Activated CD8-positive, alpha-beta memory T cell treated with anti-CD3 and anti-CD28 coated beads for 36 hours (primary cell): ENCODE measurements at regions not wholly inside any gene's neighbourhood (a gene's known extent, or its start where the extent isn't known, plus 50 kb on each side); places are given as distances from the start of the nearest gene placed in this dataset.

Source experiments
- CTCF ChIA-PET: fragments of 350-600 bp; sonication (Branson Sonifier 250); formaldehyde crosslinking; loops from one replicate; lab custom pipeline; 2021; ENCODE audit warnings: antibody characterized with exemption; lab: Charles Lee
- POLR2A ChIA-PET: fragments of 350-600 bp; sonication (Branson Sonifier 250); formaldehyde crosslinking; loops from one replicate; lab custom pipeline; 2021; ENCODE audit warnings: antibody characterized with exemption; lab: Charles Lee

GRCh38 chr4:165662341-165662740 is 210.7 kb upstream of the TLL1 start:
- ChIA-PET CTCF (no interaction called here), POLR2A (no interaction called here)

DNA sequence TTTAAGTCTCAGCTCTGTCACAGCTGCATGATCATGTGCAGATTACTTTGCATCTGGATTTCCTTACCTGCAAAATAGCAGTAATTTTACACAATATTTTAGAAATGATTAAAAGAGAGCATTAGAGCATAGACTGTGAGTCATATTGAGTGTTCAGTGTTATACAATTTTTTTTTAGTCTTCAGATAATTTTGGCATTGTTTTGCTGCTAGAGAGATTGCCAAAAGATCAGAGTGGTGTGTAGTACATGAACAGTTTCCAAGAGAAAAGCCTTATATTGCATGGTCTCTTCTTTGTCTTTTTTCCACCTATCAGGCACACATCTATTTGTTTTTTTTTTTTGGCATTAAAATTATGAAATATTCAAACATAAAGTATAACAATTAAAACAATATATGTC is 209.6 kb upstream of the TLL1 start:
- ChIA-PET POLR2A (no interaction called here), CTCF (no interaction called here)

GRCh38 chr4:165666836-165667235 is 206.2 kb upstream of the TLL1 start:
- ChIA-PET POLR2A (no interaction called here), CTCF (no interaction called here)

- CTCF ChIA-PET: no interaction called here
- POLR2A ChIA-PET: no interaction called here
These were observed 205.1 kb upstream of the TLL1 start for GRCh38 chr4:165667969-165668368.

DNA sequence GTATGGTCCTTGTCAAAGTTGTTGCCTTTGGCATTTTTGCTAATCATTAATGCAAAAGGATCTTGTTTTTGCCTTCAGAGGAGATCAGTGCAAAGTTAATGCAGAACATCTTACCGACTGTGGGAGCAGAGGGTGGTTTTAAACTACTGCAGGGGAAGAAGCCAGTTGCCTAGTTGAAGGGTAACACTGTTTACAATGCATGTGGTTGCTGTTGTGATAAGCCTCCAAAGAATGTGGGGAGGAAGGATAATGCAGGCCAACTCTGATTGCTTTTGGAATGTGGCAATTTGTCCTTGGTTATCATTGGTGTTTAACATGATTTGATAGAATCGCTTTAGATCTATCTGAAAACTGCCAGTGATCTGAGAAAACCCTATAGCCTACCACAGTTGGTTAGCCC is 204.3 kb upstream of the TLL1 start:
- ChIA-PET POLR2A (no interaction called here), CTCF (no interaction called here)

GRCh38 chr4:165677081-165677480 is 196.0 kb upstream of the TLL1 start:
- POLR2A ChIA-PET: no interaction called here
- CTCF ChIA-PET: no interaction called here

GRCh38 chr4:165678236-165678935 is 194.7 kb upstream of the TLL1 start:
- POLR2A ChIA-PET: no interaction called here
- CTCF ChIA-PET: no interaction called here

DNA sequence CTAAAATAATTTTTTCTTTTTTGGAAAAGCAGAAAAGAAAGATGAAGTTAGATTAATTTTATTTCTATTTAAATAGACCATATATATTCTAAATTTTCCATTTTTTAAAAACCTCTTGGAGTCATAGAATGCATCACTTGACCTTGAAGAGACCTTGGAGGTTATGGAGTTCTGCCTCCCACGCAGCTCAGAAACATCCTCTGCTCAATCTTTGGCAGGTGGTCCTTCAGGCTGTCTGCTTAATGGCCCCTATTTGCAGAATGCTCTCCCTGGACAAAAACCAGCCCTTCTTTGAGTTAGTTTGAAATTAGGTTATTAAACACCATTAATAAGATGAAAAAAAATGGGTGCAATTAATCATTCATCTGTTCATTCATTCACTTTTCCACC is 194.1 kb upstream of the TLL1 start:
- ChIA-PET CTCF (no interaction called here), POLR2A (no interaction called here)

- CTCF ChIA-PET: no interaction called here
- POLR2A ChIA-PET: no interaction called here
These were observed 192.2 kb upstream of the TLL1 start for GRCh38 chr4:165680821-165681220.

DNA sequence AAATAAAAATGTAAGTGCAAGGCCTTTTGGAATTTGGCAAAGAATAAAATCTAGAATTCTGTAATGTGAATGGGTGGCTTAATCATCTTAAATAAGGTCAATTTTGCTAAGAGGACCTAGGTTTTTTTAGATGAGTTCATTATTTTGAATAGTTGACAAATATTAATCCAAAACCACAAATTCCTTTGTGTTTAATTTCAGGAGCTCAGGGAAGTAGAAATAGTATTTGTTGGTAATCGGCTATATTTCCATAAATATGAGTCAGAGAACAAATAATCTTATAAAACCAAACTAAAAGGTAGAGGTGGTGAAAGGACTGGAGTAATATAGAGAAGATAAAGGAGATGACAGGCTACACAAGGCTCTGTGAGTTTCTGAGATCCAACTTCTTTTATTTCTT is 190.4 kb upstream of the TLL1 start:
- CTCF ChIA-PET: no interaction called here
- POLR2A ChIA-PET: no interaction called here

DNA sequence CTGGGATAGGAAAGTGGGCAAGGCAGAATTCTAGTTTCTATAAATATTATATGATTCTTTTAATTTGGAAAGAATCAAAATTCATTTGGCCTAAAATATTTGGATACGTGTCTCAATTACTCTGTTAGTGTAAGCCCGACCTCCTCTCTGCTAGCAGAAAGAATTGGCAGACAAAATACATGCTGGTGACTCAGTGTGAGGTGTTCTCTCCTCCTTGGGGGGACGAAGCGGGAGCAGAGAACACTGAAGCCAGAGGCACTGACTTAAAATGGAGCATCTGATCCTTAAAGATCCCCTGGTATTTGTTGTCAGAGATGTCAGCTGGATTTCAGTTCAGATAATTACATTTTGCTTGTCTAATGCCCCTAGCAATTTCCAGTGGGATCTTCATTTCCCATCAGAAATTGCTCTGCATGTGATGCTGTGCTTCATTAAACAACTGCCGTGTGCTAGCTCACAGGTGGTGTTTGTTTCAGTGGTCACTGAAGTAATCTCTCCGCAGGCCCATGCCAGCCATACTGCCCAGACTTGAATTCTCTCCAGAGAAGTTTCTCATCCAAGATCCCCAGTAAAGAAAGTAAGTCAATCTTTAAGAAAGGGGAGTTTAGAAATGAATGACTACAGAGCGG is 188.7 kb upstream of the TLL1 start:
- ChIA-PET POLR2A (no interaction called here), CTCF (no interaction called here)

- CTCF ChIA-PET: no interaction called here
- POLR2A ChIA-PET: no interaction called here
These were observed 186.3 kb upstream of the TLL1 start for GRCh38 chr4:165686756-165687155.

GRCh38 chr4:165689159-165689558 is 183.9 kb upstream of the TLL1 start:
- ChIA-PET CTCF (no interaction called here), POLR2A (no interaction called here)

GRCh38 chr4:165692082-165692481 is 181.0 kb upstream of the TLL1 start:
- CTCF ChIA-PET: interaction anchor here (1.3 kb wide), 1 partner anchor 9 kb away, joined by 3 read pairs; no protein-coding TSS in a partner anchor
- POLR2A ChIA-PET: no interaction called here

DNA sequence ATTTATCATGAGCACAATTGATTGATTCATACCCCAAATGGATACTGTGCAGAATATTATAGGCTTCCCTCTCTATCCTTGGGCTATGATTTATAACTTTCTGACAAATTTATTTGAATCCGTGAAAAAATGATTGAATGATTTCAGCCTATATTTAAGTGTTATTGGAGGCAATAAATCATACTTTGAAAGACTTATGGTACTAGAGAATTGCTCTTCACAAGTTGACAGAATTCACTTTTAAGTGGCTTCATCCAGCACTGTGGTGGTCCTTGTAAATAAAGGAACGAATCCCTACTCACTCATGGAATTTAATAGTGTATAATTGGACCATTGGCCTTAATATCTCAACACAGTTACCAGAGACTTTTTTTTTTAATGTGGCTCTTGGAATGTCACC is 174.8 kb upstream of the TLL1 start:
- ChIA-PET POLR2A (no interaction called here), CTCF (no interaction called here)

GRCh38 chr4:165699055-165699454 is 174.0 kb upstream of the TLL1 start:
- POLR2A ChIA-PET: no interaction called here
- CTCF ChIA-PET: no interaction called here

GRCh38 chr4:165700855-165701254 is 172.2 kb upstream of the TLL1 start:
- ChIA-PET POLR2A (no interaction called here), CTCF (interaction anchor here (1.4 kb wide), 1 partner anchor 10 kb away, joined by 3 read pairs; no protein-coding TSS in a partner anchor)

- POLR2A ChIA-PET: no interaction called here
- CTCF ChIA-PET: no interaction called here
These were observed 165.9 kb upstream of the TLL1 start for GRCh38 chr4:165707128-165707527.

GRCh38 chr4:165709516-165709915 is 163.5 kb upstream of the TLL1 start:
- CTCF ChIA-PET: no interaction called here
- POLR2A ChIA-PET: no interaction called here

GRCh38 chr4:165709973-165710526 is 163.0 kb upstream of the TLL1 start:
- ChIA-PET POLR2A (no interaction called here), CTCF (no interaction called here)

DNA sequence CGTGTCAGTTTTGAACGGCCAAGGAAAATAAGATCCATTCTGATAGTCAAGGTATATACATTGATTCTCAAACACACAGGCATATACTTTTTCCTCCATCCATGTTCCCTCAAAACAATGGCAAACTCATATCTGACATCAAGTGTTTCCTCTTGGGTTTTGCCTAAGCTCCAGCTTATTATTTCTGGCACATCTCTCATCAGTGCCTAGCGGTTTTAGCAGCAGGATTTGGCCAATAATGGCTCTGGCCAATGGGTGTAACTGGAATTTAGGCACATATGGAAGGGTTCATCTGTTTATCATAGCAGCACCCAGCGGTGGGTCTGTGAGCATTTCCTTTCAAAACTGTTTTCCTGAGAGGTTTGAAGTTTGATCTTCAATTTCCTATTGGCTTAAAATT is 161.6 kb upstream of the TLL1 start:
- ChIA-PET POLR2A (no interaction called here), CTCF (no interaction called here)
